H1 (cell line): ENCODE measurements at regions not wholly inside any gene's neighbourhood (a gene's known extent, or its start where the extent isn't known, plus 50 kb on each side); places are given as distances from the start of the nearest gene placed in this dataset.

Experiments used
- CTCF ChIA-PET: fragments of 300-600 bp; sonication (Branson Sonifier 250); formaldehyde crosslinking; loops from one replicate; lab custom pipeline; 2021; ENCODE audit not compliant: partially characterized antibody; lab: Charles Lee
- POLR2A ChIA-PET: fragments of 300-600 bp; sonication (Branson Sonifier 250); formaldehyde crosslinking; loops from one replicate; lab custom pipeline; 2021; ENCODE audit warnings: inconsistent platforms; ENCODE audit not compliant: partially characterized antibody; lab: Charles Lee
- DNase-seq, 2 experiments: peaks; one replicate each; pipeline versions ENCODE4 v3.0.0 to v3.0.0-alpha.2; 2010 to 2022; ENCODE audit warnings: low spot score in 2 of 2, low read depth in 1 of 2, mixed read lengths in 1 of 2
- FAIRE-seq: peaks from 2 replicates; lab custom pipeline; 2011; peaks lifted over from hg19 to GRCh38; lab: Jason Lieb, UNC
- H2AFZ ChIP-seq: 2 replicates; pipeline ENCODE4 v1.8.1; 2012; ENCODE audit warnings: low read length, inconsistent platforms
- H2AK5ac ChIP-seq: 2 replicates; pipeline ENCODE4 v1.6.1; 2013; ENCODE audit warnings: low read depth, low read length
- H2BK120ac ChIP-seq: replicated peaks from 2 replicates; pipeline ENCODE3; 2013; ENCODE audit warnings: low read depth, low read length, inconsistent platforms
- H2BK12ac ChIP-seq: 2 replicates; pipeline ENCODE4 v1.6.1; 2013; ENCODE audit warnings: low read depth, low read length
- H2BK15ac ChIP-seq: 2 replicates; pipeline ENCODE4 v1.6.1; 2013; ENCODE audit warnings: low read length
- H2BK20ac ChIP-seq: 2 replicates; pipeline ENCODE4 v1.6.1; 2013; ENCODE audit warnings: low read length
- H2BK5ac ChIP-seq: 2 replicates; pipeline ENCODE4 v1.6.1; 2013; ENCODE audit warnings: low read depth, low read length
- H3K14ac ChIP-seq: 2 replicates; pipeline ENCODE4 v1.6.1; 2013; ENCODE audit warnings: inconsistent platforms; ENCODE audit not compliant: insufficient read length
- H3K18ac ChIP-seq: 2 replicates; pipeline ENCODE4 v1.6.1; 2013; ENCODE audit warnings: low read length; ENCODE audit errors: extremely low read depth
- H3K23ac ChIP-seq: 2 replicates; pipeline ENCODE4 v1.6.1; 2013; ENCODE audit warnings: inconsistent platforms; ENCODE audit not compliant: insufficient read length
- H3K23me2 ChIP-seq: 2 replicates; pipeline ENCODE4 v1.6.1; 2013; ENCODE audit warnings: low read depth, low read length
- H3K27ac ChIP-seq: 2 replicates; pipeline ENCODE4 v1.6.1; 2011; ENCODE audit warnings: low read depth, low read length, inconsistent platforms
- H3K27me3 ChIP-seq, 4 experiments: replicated peaks in 1 of 4; 1 replicate in 1 of 4; 2 replicates in 3 of 4; pipeline versions ENCODE4 v1.6.1 to v1.8.1; 2011 to 2013; ENCODE audit warnings: low read length in 3 of 4, mild to moderate bottlenecking in 3 of 4, inconsistent platforms in 2 of 4, mixed read lengths in 2 of 4, moderate library complexity in 1 of 4; ENCODE audit not compliant: control insufficient read depth in 3 of 4, insufficient read depth in 3 of 4; ENCODE audit errors: extremely low read depth in 1 of 4
- H3K36me3 ChIP-seq, 4 experiments: 2 replicates each; pipeline versions ENCODE4 v1.6.1 to v1.8.1; 2011 to 2013; ENCODE audit warnings: mild to moderate bottlenecking in 4 of 4, low read length in 3 of 4, moderate library complexity in 2 of 4, control low read depth in 1 of 4, inconsistent platforms in 1 of 4; ENCODE audit not compliant: insufficient read depth in 4 of 4, control insufficient read depth in 2 of 4
- H3K4ac ChIP-seq: replicated peaks from 2 replicates; pipeline ENCODE3; 2013; ENCODE audit warnings: low read length, low read depth, mixed read lengths, inconsistent platforms; ENCODE audit not compliant: insufficient read length
- H3K4me1 ChIP-seq, 4 experiments: replicated peaks in 1 of 4; 1 replicate in 1 of 4; 2 replicates in 3 of 4; pipeline versions ENCODE4 v1.6.1 to v1.8.1; 2011 to 2013; ENCODE audit warnings: low read length in 3 of 4, inconsistent platforms in 2 of 4, mixed read lengths in 1 of 4; ENCODE audit not compliant: insufficient read depth in 4 of 4, control insufficient read depth in 3 of 4
- H3K4me2 ChIP-seq, 2 experiments: 2 replicates each; pipeline versions ENCODE4 v1.6.1 to v1.8.1; 2011 to 2013; ENCODE audit warnings: low read depth in 2 of 2, low read length in 2 of 2, control low read depth in 1 of 2, inconsistent platforms in 1 of 2, mild to moderate bottlenecking in 1 of 2; ENCODE audit not compliant: insufficient read depth in 1 of 2
- H3K4me3 ChIP-seq, 4 experiments: fragments of 200-600, 300-600 bp in 1 of 4; sonication (generic), shearing (Covaris generic), sonication (Bioruptor Twin) in 1 of 4; 2 replicates each; pipeline versions ENCODE4 v1.5.1 to v1.8.1; 2011 to 2016; ENCODE audit warnings: low read length in 4 of 4, low read depth in 3 of 4, control low read depth in 2 of 4, inconsistent platforms in 2 of 4, mild to moderate bottlenecking in 2 of 4, mixed read lengths in 1 of 4, moderate library complexity in 1 of 4; ENCODE audit not compliant: insufficient read depth in 2 of 4; ENCODE audit errors: extremely low read depth in 1 of 4
- H3K56ac ChIP-seq: replicated peaks from 2 replicates; pipeline ENCODE3; 2013; ENCODE audit warnings: low read depth, mild to moderate bottlenecking, mixed read lengths, low read length, inconsistent platforms; ENCODE audit not compliant: insufficient read length
- H3K79me1 ChIP-seq: 2 replicates; pipeline ENCODE4 v1.6.1; 2013; ENCODE audit warnings: low read depth, low read length, control low read depth
- H3K79me2 ChIP-seq, 2 experiments: 2 replicates each; pipeline versions ENCODE4 v1.6.1 to v1.8.1; 2012 to 2013; ENCODE audit warnings: low read length in 2 of 2, mild to moderate bottlenecking in 2 of 2, inconsistent platforms in 1 of 2; ENCODE audit not compliant: insufficient read depth in 2 of 2, control insufficient read depth in 1 of 2
- H3K9ac ChIP-seq, 4 experiments: replicated peaks in 1 of 4; 1 replicate in 1 of 4; 2 replicates in 3 of 4; pipeline versions ENCODE4 v1.6.1 to v1.8.1; 2011 to 2013; ENCODE audit warnings: low read depth in 3 of 4, low read length in 3 of 4, control low read depth in 2 of 4, mild to moderate bottlenecking in 2 of 4, moderate library complexity in 2 of 4, inconsistent platforms in 1 of 4; ENCODE audit errors: extremely low read depth in 1 of 4
- H3K9me3 ChIP-seq, 2 experiments: 2 replicates each; pipeline versions ENCODE4 v1.6.1 to v1.8.1; 2012 to 2013; ENCODE audit warnings: mild to moderate bottlenecking in 2 of 2, moderate library complexity in 2 of 2, control low read depth in 1 of 2, inconsistent platforms in 1 of 2, low read depth in 1 of 2, low read length in 1 of 2, mixed read lengths in 1 of 2; ENCODE audit not compliant: insufficient read depth in 2 of 2
- H4K20me1 ChIP-seq, 2 experiments: replicated peaks in 1 of 2; 2 replicates each; pipeline versions ENCODE3 to v1.8.1; 2011 to 2013; ENCODE audit warnings: inconsistent platforms in 2 of 2, low read length in 2 of 2, mild to moderate bottlenecking in 1 of 2; ENCODE audit not compliant: insufficient read depth in 2 of 2, control insufficient read depth in 1 of 2
- H4K5ac ChIP-seq: 2 replicates; pipeline ENCODE4 v1.6.1; 2013; ENCODE audit warnings: low read length, low read depth, mixed read lengths, inconsistent platforms; ENCODE audit not compliant: insufficient read length
- H4K8ac ChIP-seq: 2 replicates; pipeline ENCODE4 v1.8.0; 2013; ENCODE audit warnings: mild to moderate bottlenecking, moderate library complexity, low read length, inconsistent platforms; ENCODE audit not compliant: insufficient read depth; ENCODE audit errors: extremely low read depth
- H4K91ac ChIP-seq: replicated peaks from 2 replicates; pipeline ENCODE3; 2013; ENCODE audit warnings: low read length, mixed read lengths, inconsistent platforms; ENCODE audit not compliant: insufficient read length
- BRCA1 ChIP-seq: IDR thresholded peaks from 2 replicates; pipeline ENCODE4 v1.6.1; 2012; ENCODE audit warnings: low read depth, low read length, improper control_type of control experiment
- KDM1A ChIP-seq: fragments of 200-600, 300-600 bp; sonication (generic); IDR thresholded peaks from 2 replicates; pipeline ENCODE4 v1.7.1; 2016; ENCODE audit warnings: mild to moderate bottlenecking, low read length, borderline replicate concordance

DNA sequence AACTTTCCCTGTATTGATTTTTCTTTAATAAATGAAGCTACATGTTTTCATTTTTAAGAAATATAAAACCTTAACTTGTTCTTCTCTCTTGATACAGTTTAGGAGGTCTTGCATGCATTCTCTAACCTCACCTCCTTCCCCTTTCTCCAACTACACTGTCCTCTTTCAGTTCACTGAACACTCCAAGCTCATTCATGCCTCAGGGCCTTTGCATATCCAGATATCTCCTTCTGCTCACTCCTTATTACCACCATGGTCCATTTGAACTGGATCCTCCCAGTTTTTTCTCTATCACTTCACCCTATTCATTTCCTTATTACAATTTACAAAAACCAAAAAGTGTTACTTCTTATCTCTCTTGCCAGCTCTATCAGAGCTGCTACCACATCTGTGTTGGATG, 242.9 kb upstream of the PLEKHG7 start:
- H2AK5ac ChIP-seq: no peak overlapping the region
- no peak for FAIRE-seq
- H4K91ac ChIP-seq: no peak overlapping the region
- no peak overlapping the region for H2AFZ ChIP-seq
- H2BK20ac ChIP-seq: no peak overlapping the region
- H2BK15ac ChIP-seq: no peak overlapping the region
- ChIA-PET CTCF (no interaction called here), POLR2A (no interaction called here)
- H3K9me3 ChIP-seq: 0 out of 4 replicates have a peak, but pooled peaks cover 0 to 5% of the 10 kb centered on the region in 2 experiments
- no peak for DNase-seq
- no peaks in the 10 kb centered on the region for H3K27me3 ChIP-seq
- no peaks in the 10 kb centered on the region for H3K23me2 ChIP-seq
- no peak overlapping the region for H3K4me2 ChIP-seq
- H3K4me1 ChIP-seq: peaks cover 0 to 1% (median 0%) of the 10 kb centered on the region in 4 experiments; a peak in 1 of 7 replicates
- H3K4me3 ChIP-seq: no peak overlapping the region
- no peaks in the 10 kb centered on the region for H3K79me2 ChIP-seq
- no peak overlapping the region for H3K14ac ChIP-seq
- no peak overlapping the region for H2BK120ac ChIP-seq
- H3K36me3 ChIP-seq: no peaks in the 10 kb centered on the region
- H4K5ac ChIP-seq: no peak overlapping the region
- H4K8ac ChIP-seq: no peak overlapping the region
- no peak overlapping the region for H3K27ac ChIP-seq
- H2BK12ac ChIP-seq: no peak overlapping the region
- H3K23ac ChIP-seq: no peak overlapping the region
- no peak overlapping the region for H3K18ac ChIP-seq
- no peaks in the 10 kb centered on the region for H4K20me1 ChIP-seq
- H2BK5ac ChIP-seq: no peak overlapping the region
- no peaks in the 10 kb centered on the region for H3K79me1 ChIP-seq
- no peak overlapping the region for H3K4ac ChIP-seq
- no peak overlapping the region for H3K9ac ChIP-seq
- H3K56ac ChIP-seq: no peak overlapping the region
- no peak for TF ChIP-seq BRCA1
- peak; percentile 22; the same call in 1 of the 2 replicates for TF ChIP-seq KDM1A
